ENCODE measurements at regions not wholly inside any gene's neighbourhood (a gene's known extent, or its start where the extent isn't known, plus 50 kb on each side); places are given as distances from the start of the nearest gene placed in this dataset.

DNA sequence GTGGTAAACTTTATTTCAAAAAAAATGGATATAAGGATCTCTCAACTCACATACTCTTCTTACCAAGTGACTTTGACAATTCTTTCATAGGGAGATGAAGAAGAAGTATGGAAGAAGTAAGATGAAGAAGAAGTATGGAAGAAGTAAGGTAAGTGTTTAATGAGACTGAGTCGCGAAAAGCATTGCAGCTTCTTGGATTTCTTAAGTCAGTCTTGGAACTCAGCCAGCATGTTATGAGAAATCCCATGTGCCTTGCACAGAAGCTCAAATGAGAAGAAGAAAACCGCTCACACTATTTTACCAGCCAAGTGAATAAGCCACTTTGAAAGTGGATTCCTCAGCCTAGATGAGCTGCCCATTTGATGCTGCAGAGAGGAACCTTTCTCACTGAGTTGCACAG, 332.0 kb upstream of the CCDC179 start:
- TF ChIP-seq, protein P1, sequence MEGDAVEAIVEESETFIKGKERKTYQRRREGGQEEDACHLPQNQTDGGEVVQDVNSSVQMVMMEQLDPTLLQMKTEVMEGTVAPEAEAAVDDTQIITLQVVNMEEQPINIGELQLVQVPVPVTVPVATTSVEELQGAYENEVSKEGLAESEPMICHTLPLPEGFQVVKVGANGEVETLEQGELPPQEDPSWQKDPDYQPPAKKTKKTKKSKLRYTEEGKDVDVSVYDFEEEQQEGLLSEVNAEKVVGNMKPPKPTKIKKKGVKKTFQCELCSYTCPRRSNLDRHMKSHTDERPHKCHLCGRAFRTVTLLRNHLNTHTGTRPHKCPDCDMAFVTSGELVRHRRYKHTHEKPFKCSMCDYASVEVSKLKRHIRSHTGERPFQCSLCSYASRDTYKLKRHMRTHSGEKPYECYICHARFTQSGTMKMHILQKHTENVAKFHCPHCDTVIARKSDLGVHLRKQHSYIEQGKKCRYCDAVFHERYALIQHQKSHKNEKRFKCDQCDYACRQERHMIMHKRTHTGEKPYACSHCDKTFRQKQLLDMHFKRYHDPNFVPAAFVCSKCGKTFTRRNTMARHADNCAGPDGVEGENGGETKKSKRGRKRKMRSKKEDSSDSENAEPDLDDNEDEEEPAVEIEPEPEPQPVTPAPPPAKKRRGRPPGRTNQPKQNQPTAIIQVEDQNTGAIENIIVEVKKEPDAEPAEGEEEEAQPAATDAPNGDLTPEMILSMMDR (IDR thresholded peaks at IDR 0.05; ENCODE audit: low read length) = no peak
- TF ChIP-seq EZH2phosphoT487 (IDR thresholded peaks at IDR 0.05; ENCODE audit: low read length) = no peak

Measured in MM.1S (cell line).